GM18873 (cell line): ENCODE measurements at regions not wholly inside any gene's neighbourhood (a gene's known extent, or its start where the extent isn't known, plus 50 kb on each side); places are given as distances from the start of the nearest gene placed in this dataset.
"Not testable (repeated sequence)": the region's sequence is repeated elsewhere in the genome, so short reads cannot be mapped to it uniquely, and the experiment has no call there.

Source experiments
- ATAC-seq: cut with Tn5 transposase; IDR thresholded peaks from one replicate; pipeline ENCODE4 v1.9.1; 2021; ENCODE audit warnings: mild to moderate bottlenecking, moderate library complexity, moderate number of reproducible peaks; ENCODE audit not compliant: unreplicated experiment, low FRiP score

DNA sequence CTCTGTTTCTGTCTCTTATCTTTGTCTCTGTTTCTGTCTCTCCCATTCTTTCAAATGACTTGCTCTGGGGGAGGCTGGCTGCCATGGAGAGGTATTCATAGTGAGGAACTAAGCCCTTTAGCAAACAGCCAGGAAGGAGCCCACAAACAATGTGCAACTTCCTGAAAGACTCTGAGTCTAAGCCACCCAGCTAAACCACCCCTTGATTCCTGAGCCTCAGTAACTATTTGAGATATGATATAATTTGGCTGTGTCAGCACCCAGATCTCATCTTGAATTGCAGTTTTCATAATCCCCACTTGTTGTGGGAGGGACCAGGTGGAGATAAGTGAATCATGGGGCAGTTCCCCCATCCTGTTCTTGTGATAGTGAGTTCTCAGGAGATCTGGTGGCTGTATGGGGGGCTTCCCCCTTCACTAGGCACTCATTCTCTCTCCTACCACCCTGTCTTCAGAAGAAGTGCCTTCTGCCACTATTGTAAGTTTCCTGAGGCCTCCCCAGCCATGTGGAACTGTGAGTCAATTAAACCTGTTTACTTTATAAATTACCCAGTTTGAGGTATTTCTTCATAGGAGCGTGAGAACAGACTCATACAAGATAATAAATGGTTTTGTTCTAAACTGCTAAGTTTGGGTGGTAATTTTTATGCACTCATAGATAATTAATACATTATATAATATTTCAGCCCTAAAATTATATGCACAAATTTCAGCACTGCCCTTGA lies 121.2 kb upstream of the FOXP2 start:
- ATAC-seq, result no peak

- ATAC-seq, result no peak
These were observed 134.7 kb upstream of the FOXP2 start for GRCh38 chr7:114279901-114280300.

GRCh38 chr7:114273218-114273617 lies 141.4 kb upstream of the FOXP2 start:
- no peak for ATAC-seq

- ATAC-seq, result no peak
These were observed 144.9 kb upstream of the FOXP2 start for GRCh38 chr7:114269714-114270113.

GRCh38 chr7:114267550-114267949 lies 147.1 kb upstream of the FOXP2 start:
- not testable (repeated sequence) for ATAC-seq

DNA sequence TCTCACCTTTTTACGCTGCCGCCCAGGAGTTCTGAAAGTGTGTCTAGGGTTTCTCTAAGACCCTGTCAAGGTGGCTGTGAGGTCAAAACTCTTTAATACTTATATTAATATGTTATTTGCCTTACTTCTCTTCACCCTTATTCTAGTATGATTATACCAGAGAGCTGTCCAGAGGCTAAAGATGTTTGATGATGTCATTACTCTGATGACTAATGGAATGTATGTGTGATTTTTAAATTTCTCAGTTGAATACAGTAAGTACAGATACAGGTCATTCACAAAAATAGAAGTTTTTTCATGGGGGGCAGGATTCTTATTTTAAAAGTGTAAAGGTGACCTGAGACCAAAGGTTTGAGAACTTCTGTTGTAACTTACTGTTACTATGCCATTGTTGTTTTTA lies 150.6 kb upstream of the FOXP2 start:
- no peak for ATAC-seq

DNA sequence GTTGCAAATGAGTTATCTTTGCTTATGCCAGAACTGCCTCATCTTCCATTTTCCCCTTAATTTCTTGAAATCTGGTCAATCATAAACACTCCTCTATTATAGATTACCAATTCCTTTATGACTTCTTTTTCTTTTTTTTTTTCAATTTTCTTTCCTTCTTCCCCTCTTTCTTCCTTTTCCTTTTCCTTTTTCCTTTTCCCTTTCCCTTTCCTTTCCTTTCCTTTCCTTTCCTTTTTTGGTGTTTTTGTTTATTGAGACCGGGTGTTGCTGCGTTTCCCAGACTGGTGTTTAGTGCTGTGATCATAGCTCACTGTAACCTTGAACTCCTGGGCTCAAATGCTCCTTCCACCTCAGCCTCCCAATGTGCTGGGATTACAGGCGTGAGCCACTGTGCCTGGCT lies 151.4 kb upstream of the FOXP2 start:
- ATAC-seq, result no peak

DNA sequence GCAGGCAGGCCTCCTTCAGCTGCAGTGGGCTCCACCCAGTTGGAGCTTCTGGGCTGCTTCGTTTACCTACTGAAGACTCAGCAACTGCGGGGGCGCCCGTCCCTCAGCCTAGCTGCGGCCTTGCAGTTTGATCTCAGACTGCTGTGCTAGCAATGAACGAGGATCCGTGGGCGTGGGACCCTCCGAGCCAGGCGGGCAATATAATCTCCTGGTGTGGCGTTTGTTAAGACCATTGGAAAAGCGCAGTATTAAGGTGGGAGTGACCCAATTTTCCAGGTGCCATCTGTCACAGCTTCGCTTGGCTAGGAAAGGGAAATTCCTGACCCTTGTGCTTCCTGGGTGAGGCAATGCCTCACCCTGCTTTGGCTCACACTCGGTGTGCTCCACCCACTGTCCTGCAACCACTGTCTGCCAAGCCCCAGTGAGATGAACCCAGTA lies 159.2 kb upstream of the FOXP2 start:
- no peak for ATAC-seq

DNA sequence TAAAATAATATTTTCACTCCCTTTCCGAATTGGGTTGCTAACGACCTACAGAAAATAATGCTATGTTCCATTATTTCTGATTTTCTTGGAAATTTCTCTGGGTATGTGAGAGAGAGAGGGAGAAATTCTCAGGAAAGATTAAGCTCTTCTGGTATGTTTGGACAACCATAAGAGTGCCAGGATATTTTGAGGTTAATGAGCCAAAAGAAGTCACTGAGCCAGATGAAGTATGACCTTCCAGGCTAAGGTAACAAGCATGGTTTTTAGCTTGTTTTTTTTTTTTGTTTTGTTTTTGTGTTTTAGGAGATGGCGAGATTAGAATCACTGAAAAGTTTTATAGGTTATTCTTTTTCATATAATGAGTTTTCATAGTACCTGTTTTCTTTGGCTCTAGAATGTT lies 171.0 kb upstream of the FOXP2 start:
- ATAC-seq, result no peak

DNA sequence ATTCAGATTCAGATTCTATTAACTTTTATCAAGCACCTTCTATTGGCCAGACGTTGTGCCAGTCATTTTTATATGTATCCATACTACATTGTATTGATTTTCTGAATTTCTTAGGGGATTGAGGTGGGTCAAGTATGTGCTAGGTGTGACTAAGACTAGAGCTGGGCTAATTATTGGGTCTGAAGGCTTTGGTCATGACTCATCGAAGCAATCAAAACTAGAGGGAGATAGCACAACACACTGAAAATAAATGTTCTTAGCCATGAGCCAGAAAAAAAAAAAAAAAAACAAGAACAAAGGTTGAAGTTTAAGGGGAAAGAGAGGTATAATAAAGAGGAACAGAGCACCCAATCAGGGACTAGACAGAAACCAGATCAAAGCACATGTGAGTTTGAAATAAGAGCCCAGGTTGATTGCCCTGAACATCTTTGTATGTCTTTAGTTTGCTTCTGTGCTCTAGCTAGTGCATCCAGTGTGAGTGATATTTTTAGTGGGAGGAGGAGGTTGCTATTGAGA lies 171.6 kb upstream of the FOXP2 start:
- no peak for ATAC-seq

DNA sequence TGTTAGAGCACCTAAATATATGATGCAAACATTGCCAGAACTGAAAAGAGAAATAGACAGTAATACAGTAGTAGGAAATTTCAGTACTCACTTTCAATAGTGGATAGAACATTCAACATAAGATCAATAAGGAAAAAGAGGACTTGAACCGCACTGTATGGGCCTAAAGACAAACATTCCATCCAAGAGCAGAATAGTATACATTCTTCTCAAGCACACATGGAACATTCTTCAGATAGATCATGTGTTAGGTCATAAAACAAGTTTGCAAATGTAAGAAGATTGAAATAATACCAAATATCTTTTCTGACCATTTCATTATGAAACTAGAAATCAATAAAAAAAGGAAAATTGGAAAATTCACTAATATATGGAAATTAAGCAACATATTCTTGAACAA lies 185.4 kb upstream of the FOXP2 start:
- no peak for ATAC-seq

DNA sequence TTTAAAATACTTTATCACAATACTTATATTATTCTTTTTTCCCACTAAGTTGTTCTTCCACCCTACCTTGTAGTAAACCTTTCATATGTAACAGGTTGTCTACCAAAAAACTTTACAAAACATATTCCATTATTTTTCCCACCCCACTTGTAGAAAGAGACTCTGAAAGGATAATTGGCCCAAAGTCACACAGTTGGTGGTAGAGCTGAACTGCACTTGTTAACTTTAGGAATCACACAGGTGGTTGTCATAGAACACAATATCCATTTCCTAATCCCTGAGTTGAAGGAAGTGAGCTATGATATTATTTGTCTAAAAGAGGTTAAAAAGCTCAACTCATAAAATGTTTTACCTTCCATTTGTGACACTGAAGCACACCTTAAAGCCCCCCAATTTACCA lies 188.8 kb upstream of the FOXP2 start:
- ATAC-seq, result no peak

DNA sequence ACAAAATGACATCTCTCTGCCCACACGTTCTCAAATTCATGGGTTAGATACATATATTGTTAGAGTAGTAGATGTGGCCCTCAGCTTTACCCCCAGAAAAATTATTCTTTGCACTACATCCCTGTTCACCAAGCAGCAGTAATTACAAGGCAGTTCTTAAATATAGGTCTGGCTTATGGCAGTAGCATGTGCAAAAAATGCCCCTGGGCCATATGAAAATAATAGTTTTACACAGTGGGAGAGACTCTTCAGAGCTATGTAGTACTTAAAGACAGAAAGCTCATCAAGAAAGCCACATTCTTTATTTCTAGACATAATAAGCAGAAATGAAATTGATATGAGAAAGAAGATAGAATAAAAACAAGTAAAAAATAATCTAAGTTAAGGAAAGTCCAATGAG lies 196.3 kb upstream of the FOXP2 start:
- ATAC-seq, result no peak

DNA sequence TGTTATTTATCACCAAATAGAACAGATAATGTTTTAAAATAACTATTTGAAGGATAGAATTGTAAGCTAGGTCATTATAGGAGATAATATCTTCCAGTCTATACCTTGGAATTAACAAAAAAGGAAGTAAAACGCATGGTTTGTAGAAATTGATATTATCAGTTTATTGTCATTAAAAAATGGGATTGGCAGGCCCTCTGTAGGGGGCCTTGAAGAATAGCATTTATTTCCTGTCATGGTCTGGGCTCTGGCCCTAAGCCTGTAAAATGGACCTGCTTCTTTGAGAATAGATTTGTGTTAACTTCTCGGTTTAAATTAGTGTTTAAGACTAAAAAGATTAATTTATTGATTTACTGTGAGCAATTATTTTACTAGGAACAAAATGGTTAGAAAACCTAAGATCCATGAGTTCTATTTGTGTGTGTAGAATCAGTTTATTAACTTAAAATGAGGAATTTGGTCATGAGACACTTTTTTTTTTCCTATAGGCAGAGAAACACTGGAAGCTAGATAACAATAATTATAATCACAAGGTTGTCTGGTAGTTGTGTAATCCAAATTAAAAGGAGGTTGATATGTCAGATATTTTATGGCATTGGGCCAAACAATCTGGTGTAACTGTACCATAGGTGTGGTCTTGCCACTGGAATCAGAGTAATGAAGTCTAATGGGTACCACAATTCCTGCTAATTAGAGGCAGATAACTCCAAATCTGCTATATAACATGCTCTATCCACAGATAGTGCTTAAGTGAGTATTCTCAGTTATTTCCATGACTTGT lies 197.4 kb upstream of the FOXP2 start:
- ATAC-seq, result no peak

- ATAC-seq, result no peak
These were observed 200.1 kb upstream of the FOXP2 start for GRCh38 chr7:114214466-114214865.

DNA sequence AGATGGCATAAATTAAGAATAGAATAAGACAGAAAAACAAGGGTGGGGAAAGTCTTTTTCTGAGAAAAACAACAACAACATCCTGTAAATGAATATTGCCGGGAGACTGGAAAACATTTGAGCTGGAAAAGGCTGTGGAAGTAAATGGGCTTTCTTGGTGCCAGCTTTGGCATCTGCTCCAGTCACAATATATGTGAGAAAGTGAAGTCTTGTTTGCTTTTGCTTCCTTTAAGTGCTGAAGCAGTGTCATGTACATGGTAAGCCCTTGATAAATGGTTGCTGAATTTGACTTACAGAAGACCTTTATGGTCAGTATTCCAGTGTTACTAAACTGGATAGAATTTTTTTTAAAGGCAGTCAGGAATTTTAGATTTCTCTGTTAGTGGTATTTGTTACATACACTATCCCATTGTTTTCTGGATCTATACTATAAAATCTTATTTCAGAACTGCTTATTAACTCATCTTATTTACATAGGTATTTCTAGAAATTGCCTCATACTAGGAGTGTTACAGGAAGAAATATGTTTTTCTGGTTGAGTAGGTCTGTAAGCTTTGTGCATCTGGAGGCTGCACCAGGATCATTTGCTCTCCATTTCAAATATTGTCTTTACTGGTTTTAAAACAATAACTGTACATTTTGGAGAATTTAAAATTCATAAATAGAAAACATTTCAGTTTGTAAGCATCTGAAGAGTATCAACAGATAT lies 201.7 kb upstream of the FOXP2 start:
- ATAC-seq, result no peak

GRCh38 chr7:114209968-114210367 lies 204.6 kb upstream of the FOXP2 start:
- no peak for ATAC-seq

- ATAC-seq, result no peak
These were observed 207.9 kb upstream of the FOXP2 start for GRCh38 chr7:114206688-114207087.

- no peak for ATAC-seq
These were observed 218.1 kb upstream of the FOXP2 start for GRCh38 chr7:114196517-114196916.

- no peak for ATAC-seq
These were observed 224.2 kb upstream of the FOXP2 start for GRCh38 chr7:114190387-114190786.
